MM.1S (cell line): ENCODE measurements at regions not wholly inside any gene's neighbourhood (a gene's known extent, or its start where the extent isn't known, plus 50 kb on each side); places are given as distances from the start of the nearest gene placed in this dataset.

Source experiments
- CTCF ChIP-seq: fragments of 300-600 bp; sonication (generic); IDR thresholded peaks from 2 replicates; pipeline ENCODE4 v1.5.1; 2016; ENCODE audit warnings: antibody characterized with exemption, low read length, mixed read lengths
- EZH2 ChIP-seq: fragments of 300-600 bp; sonication (generic); optimal IDR thresholded peaks from 2 replicates; pipeline ENCODE3; 2017; ENCODE audit warnings: low read depth, mild to moderate bottlenecking, antibody characterized with exemption, low read length, mixed read lengths
- EZH2phosphoT487 ChIP-seq: fragments of 300-600 bp; sonication (generic); IDR thresholded peaks from 2 replicates; pipeline ENCODE4 v1.6.1; 2018; ENCODE audit warnings: antibody characterized with exemption, low read length

GRCh38 chr2:185202381-185202780 lies 536.2 kb upstream of the FSIP2 start:
- TF ChIP-seq CTCF (no peak), EZH2phosphoT487 (no peak), EZH2 (no peak)
